ENCODE measurements at regions not wholly inside any gene's neighbourhood (a gene's known extent, or its start where the extent isn't known, plus 50 kb on each side); places are given as distances from the start of the nearest gene placed in this dataset.

DNA sequence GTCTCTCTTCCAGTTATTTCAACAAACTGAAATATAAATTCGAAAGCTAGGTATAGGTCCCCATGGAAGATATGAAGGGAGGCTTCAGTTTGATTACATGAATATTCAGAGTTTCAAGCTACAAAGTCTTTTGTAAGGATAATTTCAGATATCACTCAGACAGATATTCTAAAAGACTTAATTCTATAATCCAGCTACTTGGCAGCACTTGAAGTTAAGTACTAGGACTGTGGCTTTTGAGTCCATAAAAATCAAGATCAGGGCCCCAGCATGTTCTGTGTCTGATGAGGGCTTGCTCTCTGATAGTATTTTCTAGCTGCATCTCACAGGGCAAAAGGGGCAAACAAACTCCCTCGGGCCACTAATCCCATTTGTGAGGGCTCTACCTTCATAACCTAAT, 160.6 kb upstream of the IRS2 start:
- ChIA-PET CTCF (no interaction called here), POLR2A (no interaction called here)
- Histone ChIP-seq H3K4me3 (ENCODE audit: low read depth in 2 of 2, low read length in 1 of 2) (no peak overlapping the region), H3K9me3 (no peaks in the 10 kb centered on the region), H3K27ac (ENCODE audit: low read depth in 2 of 2, low read length in 1 of 2) (no peak overlapping the region), H4K20me1 (ENCODE audit: insufficient read depth) (no peaks in the 10 kb centered on the region), H3F3A (replicated peaks; ENCODE audit: insufficient read depth) (no peaks in the 10 kb centered on the region), H2AFZ (ENCODE audit: low read depth) (no peak overlapping the region), H3K4me1 (ENCODE audit: control insufficient read depth in 1 of 2, insufficient read depth in 2 of 2, low read depth in 1 of 2, low read length in 1 of 2) (no peaks in the 10 kb centered on the region), H3K79me2 (ENCODE audit: insufficient read depth) (no peaks in the 10 kb centered on the region), H3K36me3 (replicated peaks in 1 of 2; ENCODE audit: control insufficient read depth in 1 of 2, insufficient read depth in 2 of 2, low read length in 1 of 2) (no peaks in the 10 kb centered on the region), H3K27me3 (ENCODE audit: insufficient read depth) (no peaks in the 10 kb centered on the region), H3K9ac (no peak overlapping the region), H3K9me2 (no peaks in the 10 kb centered on the region), H3K4me2 (no peak overlapping the region)
- TF ChIP-seq GATA2 (CRISPR knock-in tag; IDR thresholded peaks at IDR 0.05) (no peak), NFIC (IDR thresholded peaks at IDR 0.05; ENCODE audit: borderline replicate concordance) (no peak), PBX3 (IDR thresholded peaks at IDR 0.05) (no peak), EP300 (IDR thresholded peaks at IDR 0.05; ENCODE audit: borderline replicate concordance in 1 of 2, low read depth in 1 of 2, low read length in 1 of 2) (no peak), CTCF (IDR thresholded peaks at IDR 0.05) (no peak), TCF12 (IDR thresholded peaks at IDR 0.05) (no peak)
- DNase-seq = no peak
- 38% methylated on average over 1 of the region's 2 CpGs for WGBS (ENCODE audit: low lambda C conversion rate)

- H3K27ac ChIP-seq (ENCODE audit: low read depth in 2 of 2, low read length in 1 of 2) = no peak overlapping the region
- H3K9me2 ChIP-seq = no peaks in the 10 kb centered on the region
- H3K27me3 ChIP-seq (ENCODE audit: insufficient read depth) = no peaks in the 10 kb centered on the region
- H4K20me1 ChIP-seq (ENCODE audit: insufficient read depth) = no peaks in the 10 kb centered on the region
- no peak overlapping the region for H2AFZ ChIP-seq (ENCODE audit: low read depth)
- H3K79me2 ChIP-seq (ENCODE audit: insufficient read depth) = no peaks in the 10 kb centered on the region
- 58% methylated on average over 4 of the region's 4 CpGs for WGBS (ENCODE audit: low lambda C conversion rate)
- POLR2A ChIA-PET = no interaction called here
- H3K9me3 ChIP-seq = no peaks in the 10 kb centered on the region
- H3K4me3 ChIP-seq (ENCODE audit: low read depth in 2 of 2, low read length in 1 of 2) = no peak overlapping the region
- no peak overlapping the region for H3K9ac ChIP-seq
- H3F3A ChIP-seq (replicated peaks; ENCODE audit: insufficient read depth) = no peaks in the 10 kb centered on the region
- H3K4me2 ChIP-seq = no peak overlapping the region
- no peaks in the 10 kb centered on the region for H3K36me3 ChIP-seq (replicated peaks in 1 of 2; ENCODE audit: control insufficient read depth in 1 of 2, insufficient read depth in 2 of 2, low read length in 1 of 2)
- CTCF ChIA-PET = no interaction called here
- H3K4me1 ChIP-seq (ENCODE audit: control insufficient read depth in 1 of 2, insufficient read depth in 2 of 2, low read depth in 1 of 2, low read length in 1 of 2) = no peaks in the 10 kb centered on the region
- no peak for DNase-seq
- TF ChIP-seq SMC3 (IDR thresholded peaks at IDR 0.05; ENCODE audit: low read depth, low read length) = no peak
- no peak for TF ChIP-seq GATA2 (CRISPR knock-in tag; IDR thresholded peaks at IDR 0.05)
- no peak for TF ChIP-seq TAF1 (IDR thresholded peaks at IDR 0.05; ENCODE audit: borderline replicate concordance, low read depth, low read length)
- TF ChIP-seq CHD2 (IDR thresholded peaks at IDR 0.05; ENCODE audit: low read length, partially characterized antibody) = no peak
- TF ChIP-seq FOSL2 (IDR thresholded peaks at IDR 0.05; ENCODE audit: borderline replicate concordance, low read depth) = no peak
- no peak for TF ChIP-seq NRF1 (IDR thresholded peaks at IDR 0.05; ENCODE audit: low read depth, low read length)
- TF ChIP-seq FOXJ3 (CRISPR knock-in tag; IDR thresholded peaks at IDR 0.05) = no peak
- TF ChIP-seq RAD21 (IDR thresholded peaks at IDR 0.05; ENCODE audit: low read length) = no peak
- no peak for TF ChIP-seq MXI1 (IDR thresholded peaks at IDR 0.05; ENCODE audit: low read depth, low read length)
- no peak for TF ChIP-seq JUND (IDR thresholded peaks at IDR 0.05)
- no peak for TF ChIP-seq TCF12 (IDR thresholded peaks at IDR 0.05)
- TF ChIP-seq ELF1 (IDR thresholded peaks at IDR 0.05) = no peak
- TF ChIP-seq SIN3A (IDR thresholded peaks at IDR 0.05; ENCODE audit: borderline replicate concordance, low read depth, low read length) = no peak
- no peak for TF ChIP-seq PBX3 (IDR thresholded peaks at IDR 0.05)
- no peak for TF ChIP-seq MEF2A (IDR thresholded peaks at IDR 0.05; ENCODE audit: borderline replicate concordance, low read depth)
- TF ChIP-seq POLR2AphosphoS5 (IDR thresholded peaks at IDR 0.05; ENCODE audit: low read depth, low read length) = no peak
- no peak for TF ChIP-seq RFX5 (IDR thresholded peaks at IDR 0.05; ENCODE audit: low read length)
- no peak for TF ChIP-seq RCOR1 (IDR thresholded peaks at IDR 0.05; ENCODE audit: low read length)
- no peak for TF ChIP-seq REST (IDR thresholded peaks at IDR 0.05; ENCODE audit: low read depth, low read length)
Measured at GRCh38 chr13:109945206-109945960, 159.0 kb upstream of the IRS2 start.
